Brain microvascular endothelial cell (primary cell): ENCODE measurements at regions not wholly inside any gene's neighbourhood (a gene's known extent, or its start where the extent isn't known, plus 50 kb on each side); places are given as distances from the start of the nearest gene placed in this dataset.
"Not testable (repeated sequence)": the region's sequence is repeated elsewhere in the genome, so short reads cannot be mapped to it uniquely, and the experiment has no call there.

Source experiments
- DNase-seq: peaks from one replicate; pipeline ENCODE4 v3.0.0-alpha.2; 2020
- H3K27ac ChIP-seq: fragments of 250-450 bp; sonication (Bioruptor Pico); 2 replicates; pipeline ENCODE4 v1.5.1; 2020; ENCODE audit warnings: mild to moderate bottlenecking, moderate library complexity
- H3K27me3 ChIP-seq: fragments of 250-450 bp; sonication (Bioruptor Pico); replicated peaks from 2 replicates; pipeline ENCODE4 v1.5.1; 2020; ENCODE audit warnings: mild to moderate bottlenecking
- H3K36me3 ChIP-seq: fragments of 250-450 bp; sonication (Bioruptor Pico); replicated peaks from 2 replicates; pipeline ENCODE4 v1.5.1; 2020; ENCODE audit warnings: mild to moderate bottlenecking
- H3K4me3 ChIP-seq: 2 replicates; pipeline ENCODE4 v1.5.1; 2011; ENCODE audit warnings: low read depth, mild to moderate bottlenecking, control low read depth, low read length, moderate library complexity
- CTCF ChIP-seq: IDR thresholded peaks from 2 replicates; pipeline ENCODE4 v1.5.1; 2011; ENCODE audit warnings: low read depth, mild to moderate bottlenecking, moderate library complexity, low read length, control low read depth, inconsistent platforms; ENCODE audit errors: missing control alignments
- in situ Hi-C: cut with HindIII; loops from 2 replicates; pipeline ENCODE4 v1.10.0; 2017; ENCODE audit warnings: low sequenced_read_pairs, low pct_ligation_motif_present

GRCh38 chr17:16888413-16889087, 83.4 kb downstream of the TNFRSF13B start:
- H3K27me3 ChIP-seq: no peaks in the 10 kb centered on the region
- in situ Hi-C loops: no loop called here
- DNase-seq: no peak

GRCh38 chr17:16887523-16888095, 84.3 kb downstream of the TNFRSF13B start:
- no peaks in the 10 kb centered on the region for H3K36me3 ChIP-seq
- TF ChIP-seq CTCF: no peak
- in situ Hi-C loops: no loop called here
- DNase-seq: no peak
- H3K27ac ChIP-seq: no peak overlapping the region
- no peak overlapping the region for H3K4me3 ChIP-seq
- H3K27me3 ChIP-seq: no peaks in the 10 kb centered on the region

More at GRCh38 chr17:16888413-16889087, 83.4 kb downstream of the TNFRSF13B start:
- H3K4me3 ChIP-seq: no peak overlapping the region
- H3K27ac ChIP-seq: no peak overlapping the region
- no peaks in the 10 kb centered on the region for H3K36me3 ChIP-seq
- TF ChIP-seq CTCF: no peak

- no peak overlapping the region for H3K4me3 ChIP-seq
- no peak for TF ChIP-seq CTCF
- H3K27ac ChIP-seq: no peak overlapping the region
- in situ Hi-C loops: no loop called here
- no peaks in the 10 kb centered on the region for H3K27me3 ChIP-seq
- DNase-seq: no peak
- H3K36me3 ChIP-seq: no peaks in the 10 kb centered on the region
These were observed 85.1 kb downstream of the TNFRSF13B start for GRCh38 chr17:16886655-16887322.

- DNase-seq, H3K27me3 ChIP-seq, H3K27ac ChIP-seq, H3K4me3 ChIP-seq, in situ Hi-C loops, H3K36me3 ChIP-seq: not testable (repeated sequence)
These were observed 86.7 kb downstream of the TNFRSF13B start for GRCh38 chr17:16885204-16885603.

GRCh38 chr17:16882926-16883265, 89.0 kb downstream of the TNFRSF13B start:
- H3K36me3 ChIP-seq, in situ Hi-C loops, DNase-seq: not testable (repeated sequence)

GRCh38 chr17:16882243-16882925, 89.5 kb downstream of the TNFRSF13B start:
- Histone ChIP-seq H3K4me3 (no peak overlapping the region), H3K36me3 (no peaks in the 10 kb centered on the region), H3K27ac (no peak overlapping the region), H3K27me3 (no peaks in the 10 kb centered on the region)
- TF ChIP-seq CTCF: no peak
- DNase-seq: no peak
- in situ Hi-C loops: no loop called here

More at GRCh38 chr17:16882926-16883265, 89.0 kb downstream of the TNFRSF13B start:
- H3K27me3 ChIP-seq, H3K27ac ChIP-seq, H3K4me3 ChIP-seq: not testable (repeated sequence)
